Ammon's horn (tissue), 1 donor: ENCODE measurements at regions not wholly inside any gene's neighbourhood (a gene's known extent, or its start where the extent isn't known, plus 50 kb on each side); places are given as distances from the start of the nearest gene placed in this dataset.

ENCODE experiments used
- DNase-seq: peaks from one replicate; pipeline ENCODE4 v3.0.0-alpha.2; 2016; ENCODE audit warnings: low spot score

- no peak for DNase-seq
Measured at GRCh38 chr5:40037713-40038112, 612.9 kb upstream of the DAB2 start.

- DNase-seq = no peak
Measured at GRCh38 chr5:40034441-40034840, 609.7 kb upstream of the DAB2 start.

- DNase-seq = no peak
Measured at GRCh38 chr5:40033411-40033810, 608.6 kb upstream of the DAB2 start.

GRCh38 chr5:40033009-40033408, 608.2 kb upstream of the DAB2 start:
- DNase-seq = no peak

GRCh38 chr5:40030661-40031060, 605.9 kb upstream of the DAB2 start:
- no peak for DNase-seq

GRCh38 chr5:40029711-40030495, 605.1 kb upstream of the DAB2 start:
- no peak for DNase-seq

GRCh38 chr5:40027400-40027799, 602.6 kb upstream of the DAB2 start:
- no peak for DNase-seq

- no peak for DNase-seq
Measured at GRCh38 chr5:40025586-40025985, 600.8 kb upstream of the DAB2 start.

GRCh38 chr5:40022057-40022456, 597.3 kb upstream of the DAB2 start:
- DNase-seq = no peak

GRCh38 chr5:40021007-40021406, 596.2 kb upstream of the DAB2 start:
- no peak for DNase-seq

GRCh38 chr5:40017918-40018317, 593.1 kb upstream of the DAB2 start:
- no peak for DNase-seq

GRCh38 chr5:40017135-40017534, 592.4 kb upstream of the DAB2 start:
- DNase-seq = no peak

- DNase-seq = no peak
Measured at GRCh38 chr5:40010436-40010835, 585.7 kb upstream of the DAB2 start.

- no peak for DNase-seq
Measured at GRCh38 chr5:40006260-40006659, 581.5 kb upstream of the DAB2 start.

- DNase-seq = no peak
Measured at GRCh38 chr5:40001796-40002195, 577.0 kb upstream of the DAB2 start.

- DNase-seq = no peak
Measured at GRCh38 chr5:39998518-39998917, 573.7 kb upstream of the DAB2 start.

GRCh38 chr5:39995990-39996389, 571.2 kb upstream of the DAB2 start:
- DNase-seq = no peak

- no peak for DNase-seq
Measured at GRCh38 chr5:39992617-39993202, 567.9 kb upstream of the DAB2 start.

- no peak for DNase-seq
Measured at GRCh38 chr5:39986614-39987013, 561.8 kb upstream of the DAB2 start.

GRCh38 chr5:39980056-39980455, 555.3 kb upstream of the DAB2 start:
- DNase-seq = no peak

GRCh38 chr5:39977066-39977655, 552.4 kb upstream of the DAB2 start:
- DNase-seq = no peak

- DNase-seq = no peak
Measured at GRCh38 chr5:39970117-39970798, 545.5 kb upstream of the DAB2 start.

- DNase-seq = no peak
Measured at GRCh38 chr5:39968381-39968780, 543.6 kb upstream of the DAB2 start.
